ENCODE measurements at regions not wholly inside any gene's neighbourhood (a gene's known extent, or its start where the extent isn't known, plus 50 kb on each side); places are given as distances from the start of the nearest gene placed in this dataset.

- no peak for DNase-seq (ENCODE audit: low read depth in 1 of 2, low spot score in 2 of 2)
- Histone ChIP-seq H2BK15ac (ENCODE audit: low read length) (no peak overlapping the region), H4K20me1 (replicated peaks in 1 of 2; ENCODE audit: control insufficient read depth in 1 of 2, insufficient read depth in 2 of 2, low read length in 2 of 2) (no peaks in the 10 kb centered on the region), H4K5ac (ENCODE audit: insufficient read length, low read depth, low read length) (no peak overlapping the region), H2BK12ac (ENCODE audit: low read depth, low read length) (no peak overlapping the region), H3K23ac (ENCODE audit: insufficient read length) (no peak overlapping the region), H2BK5ac (ENCODE audit: low read depth, low read length) (no peak overlapping the region), H3K18ac (ENCODE audit: extremely low read depth, low read length) (no peak overlapping the region), H3K79me1 (ENCODE audit: low read depth, low read length) (no peaks in the 10 kb centered on the region), H3K14ac (ENCODE audit: insufficient read length) (no peak overlapping the region), H3K27me3 (replicated peaks in 1 of 4; ENCODE audit: control insufficient read depth in 3 of 4, extremely low read depth in 1 of 4, insufficient read depth in 3 of 4, low read length in 3 of 4) (no peaks in the 10 kb centered on the region), H3K23me2 (ENCODE audit: low read depth, low read length) (no peaks in the 10 kb centered on the region), H3K27ac (ENCODE audit: low read depth, low read length) (no peak overlapping the region), H3K56ac (replicated peaks; ENCODE audit: insufficient read length, low read depth, low read length) (no peak overlapping the region), H4K8ac (ENCODE audit: extremely low read depth, insufficient read depth, low read length) (no peak overlapping the region), H3K79me2 (ENCODE audit: control insufficient read depth in 1 of 2, insufficient read depth in 2 of 2, low read length in 2 of 2) (no peaks in the 10 kb centered on the region), H2BK120ac (replicated peaks; ENCODE audit: low read depth, low read length) (no peak overlapping the region), H3K4me3 (ENCODE audit: extremely low read depth in 1 of 4, insufficient read depth in 2 of 4, low read depth in 3 of 4, low read length in 4 of 4) (no peak overlapping the region), H2AK5ac (ENCODE audit: low read depth, low read length) (no peak overlapping the region), H2AFZ (ENCODE audit: low read length) (no peak overlapping the region), H3K4ac (replicated peaks; ENCODE audit: insufficient read length, low read depth, low read length) (no peak overlapping the region), H4K91ac (replicated peaks; ENCODE audit: insufficient read length, low read length) (no peak overlapping the region), H2BK20ac (ENCODE audit: low read length) (no peak overlapping the region), H3K4me2 (ENCODE audit: insufficient read depth in 1 of 2, low read depth in 2 of 2, low read length in 2 of 2) (no peak overlapping the region), H3K4me1 (replicated peaks in 1 of 4; ENCODE audit: control insufficient read depth in 3 of 4, insufficient read depth in 4 of 4, low read length in 3 of 4) (no peaks in the 10 kb centered on the region), H3K9ac (replicated peaks in 1 of 4; ENCODE audit: extremely low read depth in 1 of 4, low read depth in 3 of 4, low read length in 3 of 4) (no peak overlapping the region), H3K9me3 (ENCODE audit: insufficient read depth in 2 of 2, low read depth in 1 of 2, low read length in 1 of 2) (no peaks in the 10 kb centered on the region), H3K36me3 (ENCODE audit: control insufficient read depth in 2 of 4, insufficient read depth in 4 of 4, low read length in 3 of 4) (no peaks in the 10 kb centered on the region)
- 91% methylated on average over 5 of the region's 5 CpGs; no CpG with 5 or more reads in 1 of the 2 experiments for WGBS, 2 experiments (ENCODE audit: extremely low coverage in 1 of 2, insufficient coverage in 1 of 2, insufficient read length in 1 of 2, insufficient replicate concordance in 2 of 2, low coverage in 1 of 2, low lambda C conversion rate in 2 of 2, missing lambda C conversion rate in 1 of 2)
- ChIA-PET CTCF (ENCODE audit: partially characterized antibody) (interaction anchor here (0.7 to 2.1 kb wide), 8 partner anchors 10 to 555 kb away, joined by 3 to 12 read pairs (median 4); no protein-coding TSS in a partner anchor), POLR2A (ENCODE audit: partially characterized antibody) (no interaction called here)
- TF ChIP-seq GTF2F1 (IDR thresholded peaks at IDR 0.05; ENCODE audit: borderline replicate concordance, low read depth, low read length) = no peak
- FAIRE-seq = no peak
Measured at GRCh38 chr1:55839626-55840025, 624.5 kb upstream of the USP24 start.
